OCI-LY1 (cell line): ENCODE measurements at regions not wholly inside any gene's neighbourhood (a gene's known extent, or its start where the extent isn't known, plus 50 kb on each side); places are given as distances from the start of the nearest gene placed in this dataset.

ENCODE experiments used
- H2AFZ ChIP-seq: fragments of 200-600 bp; sonication (generic), shearing (Covaris generic); 2 replicates; pipeline ENCODE4 v1.6.0; 2014; ENCODE audit warnings: antibody characterized with exemption, mild to moderate bottlenecking, low read length
- H3F3A ChIP-seq: fragments of 200-600 bp; sonication (generic), shearing (Covaris generic); 2 replicates; pipeline ENCODE4 v1.6.0; 2014; ENCODE audit warnings: mild to moderate bottlenecking, antibody characterized with exemption, low read length, moderate library complexity; ENCODE audit not compliant: insufficient read depth
- H3K27ac ChIP-seq: fragments of 200-600 bp; sonication (generic); 2 replicates; pipeline ENCODE4 v1.5.1; 2014; ENCODE audit warnings: low read length, mixed run types, mild to moderate bottlenecking, low read depth; ENCODE audit not compliant: poor library complexity, severe bottlenecking
- H3K27me3 ChIP-seq: fragments of 200-600 bp; sonication (generic); 2 replicates; pipeline ENCODE4 v1.6.0; 2014; ENCODE audit warnings: antibody characterized with exemption, mild to moderate bottlenecking, low read length, moderate library complexity; ENCODE audit not compliant: insufficient read depth
- H3K36me3 ChIP-seq: fragments of 200-600 bp; sonication (generic); 2 replicates; pipeline ENCODE4 v1.6.1; 2014; ENCODE audit warnings: mild to moderate bottlenecking, antibody characterized with exemption, low read length, moderate library complexity, mixed read lengths; ENCODE audit not compliant: insufficient read depth
- H3K4me1 ChIP-seq: fragments of 200-600 bp; sonication (generic); 2 replicates; pipeline ENCODE4 v1.5.1; 2014; ENCODE audit warnings: mild to moderate bottlenecking, low read length, moderate library complexity; ENCODE audit not compliant: insufficient read depth, severe bottlenecking
- H3K4me2 ChIP-seq: fragments of 200-600 bp; sonication (generic), shearing (Covaris generic); 2 replicates; pipeline ENCODE4 v1.6.1; 2014; ENCODE audit warnings: low read length
- H3K4me3 ChIP-seq: fragments of 200-600 bp; sonication (generic); 2 replicates; pipeline ENCODE4 v1.5.1; 2014; ENCODE audit warnings: low read length, low read depth, mild to moderate bottlenecking, mixed read lengths; ENCODE audit not compliant: poor library complexity, severe bottlenecking
- H3K79me2 ChIP-seq: fragments of 200-600 bp; shearing (Covaris generic); 2 replicates; pipeline ENCODE4 v1.6.1; 2016; ENCODE audit warnings: mixed run types, low read length, mixed read lengths; ENCODE audit not compliant: insufficient read depth
- H3K9ac ChIP-seq: fragments of 200-600 bp; sonication (generic), shearing (Covaris generic); 2 replicates; pipeline ENCODE4 v1.6.1; 2014; ENCODE audit warnings: mild to moderate bottlenecking, low read length, mixed read lengths
- H3K9me2 ChIP-seq: fragments of 200-600 bp; sonication (generic), shearing (Covaris generic); 2 replicates; pipeline ENCODE4 v1.6.1; 2014; ENCODE audit warnings: low read depth, mild to moderate bottlenecking, low read length, mixed read lengths
- H3K9me3 ChIP-seq: fragments of 200-600 bp; shearing (Covaris generic); 2 replicates; pipeline ENCODE4 v1.6.1; 2014; ENCODE audit warnings: low read length, mixed read lengths
- H4K20me1 ChIP-seq: fragments of 200-600 bp; sonication (generic), shearing (Covaris generic); 2 replicates; pipeline ENCODE4 v1.6.0; 2016; ENCODE audit warnings: mild to moderate bottlenecking, low read length; ENCODE audit not compliant: insufficient read depth
- CTCF ChIP-seq: fragments of 200-600 bp; sonication (generic), shearing (Covaris generic); IDR thresholded peaks from 2 replicates; pipeline ENCODE4 v1.5.1; 2017; ENCODE audit warnings: mild to moderate bottlenecking, antibody characterized with exemption, low read length, moderate library complexity, mixed read lengths
- EZH2 ChIP-seq: fragments of 200-600 bp; sonication (generic), shearing (Covaris generic); IDR thresholded peaks from 2 replicates; pipeline ENCODE4 v1.8.0; 2017; ENCODE audit warnings: borderline replicate concordance, mixed run types, mild to moderate bottlenecking, antibody characterized with exemption, low read length, moderate library complexity, mixed read lengths

- Histone ChIP-seq H3K4me2 (no peak overlapping the region), H3K9ac (no peak overlapping the region), H3K79me2 (no peaks in the 10 kb centered on the region)
These were observed 117.1 kb upstream of the FRMD6 start for GRCh38 chr14:51534610-51535011.

GRCh38 chr14:51535443-51536044, 116.2 kb upstream of the FRMD6 start:
- no peak overlapping the region for H3K4me3 ChIP-seq
- H3K9ac ChIP-seq: no peak overlapping the region
- H3K9me2 ChIP-seq: no peaks in the 10 kb centered on the region
- H3K27ac ChIP-seq: no peak overlapping the region
- TF ChIP-seq EZH2: no peak
- TF ChIP-seq CTCF: no peak
- no peaks in the 10 kb centered on the region for H3K27me3 ChIP-seq
- no peak overlapping the region for H3K4me2 ChIP-seq
- H3K9me3 ChIP-seq: 0 out of 2 replicates have a peak, but pooled peaks cover 3% of the 10 kb centered on the region
- no peak overlapping the region for H2AFZ ChIP-seq
- no peaks in the 10 kb centered on the region for H4K20me1 ChIP-seq
- no peaks in the 10 kb centered on the region for H3F3A ChIP-seq
- H3K4me1 ChIP-seq: no peaks in the 10 kb centered on the region
- no peaks in the 10 kb centered on the region for H3K79me2 ChIP-seq
- H3K36me3 ChIP-seq: no peaks in the 10 kb centered on the region

More at GRCh38 chr14:51534610-51535011, 117.1 kb upstream of the FRMD6 start:
- Histone ChIP-seq H3K9me3 (0 out of 2 replicates have a peak, but pooled peaks cover 3% of the 10 kb centered on the region), H3K27me3 (no peaks in the 10 kb centered on the region), H3K36me3 (no peaks in the 10 kb centered on the region), H3K9me2 (no peaks in the 10 kb centered on the region), H3K4me3 (no peak overlapping the region), H3K27ac (no peak overlapping the region), H2AFZ (no peak overlapping the region), H3F3A (no peaks in the 10 kb centered on the region), H3K4me1 (no peaks in the 10 kb centered on the region), H4K20me1 (no peaks in the 10 kb centered on the region)
- TF ChIP-seq EZH2 (no peak), CTCF (no peak)

- Histone ChIP-seq H3F3A (no peaks in the 10 kb centered on the region), H3K4me2 (no peak overlapping the region), H3K36me3 (no peaks in the 10 kb centered on the region), H3K9me3 (0 out of 2 replicates have a peak, but pooled peaks cover 3% of the 10 kb centered on the region), H3K27me3 (no peaks in the 10 kb centered on the region), H4K20me1 (no peaks in the 10 kb centered on the region), H2AFZ (no peak overlapping the region), H3K9ac (no peak overlapping the region), H3K9me2 (no peaks in the 10 kb centered on the region), H3K4me3 (no peak overlapping the region), H3K4me1 (no peaks in the 10 kb centered on the region), H3K27ac (no peak overlapping the region), H3K79me2 (no peaks in the 10 kb centered on the region)
- TF ChIP-seq EZH2 (no peak), CTCF (no peak)
These were observed 112.7 kb upstream of the FRMD6 start for GRCh38 chr14:51538973-51539372.
